Heart right ventricle (tissue), 16 donors: ENCODE measurements at regions not wholly inside any gene's neighbourhood (a gene's known extent, or its start where the extent isn't known, plus 50 kb on each side); places are given as distances from the start of the nearest gene placed in this dataset.
"Not testable (repeated sequence)": the region's sequence is repeated elsewhere in the genome, so short reads cannot be mapped to it uniquely, and the experiment has no call there.

Source experiments
- ATAC-seq, 8 donors: fragments of 200-7000 bp; cut with Tn5 transposase; one replicate each; pipeline ENCODE4 v1.9.1; 2020; ENCODE audit warnings: mild to moderate bottlenecking in 8 of 8, moderate library complexity in 8 of 8, moderate number of reproducible peaks in 1 of 8
- DNase-seq, 2 donors: peaks; one replicate each; pipeline ENCODE4 v3.0.0-alpha.2; 2020
- H3K27ac ChIP-seq, 10 donors: fragments of 200-600 bp; sonication (generic) in 2 of 10; one replicate each; pipeline versions ENCODE4 v1.5.0 to v1.8.0; 2020 to 2022; ENCODE audit warnings: mild to moderate bottlenecking in 3 of 10
- H3K27me3 ChIP-seq, 7 donors: fragments of 200-600 bp; one replicate each; pipeline ENCODE4 v1.8.0; 2021 to 2022; ENCODE audit warnings: mild to moderate bottlenecking in 2 of 7
- H3K36me3 ChIP-seq, 9 donors: fragments of 200-600 bp; sonication (generic) in 1 of 9; one replicate each; pipeline versions ENCODE4 v1.5.0 to v1.8.0; 2020 to 2022; ENCODE audit warnings: mild to moderate bottlenecking in 2 of 9
- H3K4me1 ChIP-seq, 9 donors: fragments of 200-600 bp; sonication (generic) in 1 of 9; one replicate each; pipeline versions ENCODE4 v1.5.0 to v1.8.0; 2020 to 2022; ENCODE audit warnings: mild to moderate bottlenecking in 4 of 9
- H3K4me3 ChIP-seq, 10 donors: fragments of 200-600 bp; sonication (generic) in 2 of 10; one replicate each; pipeline versions ENCODE4 v1.5.0 to v1.8.0; 2020 to 2022; ENCODE audit warnings: mild to moderate bottlenecking in 7 of 10, moderate library complexity in 2 of 10
- H3K9me3 ChIP-seq, 11 donors: fragments of 200-600 bp in 10 of 11; sonication (generic) in 2 of 11; one replicate each; pipeline versions ENCODE4 v1.5.0 to v1.8.0; 2013 to 2022; ENCODE audit warnings: mild to moderate bottlenecking in 2 of 11, control low read depth in 1 of 11, moderate library complexity in 1 of 11
- CTCF ChIP-seq, 9 donors: fragments of 200-600 bp; sonication (generic) in 2 of 9; IDR thresholded peaks; one replicate each; pipeline versions ENCODE4 v1.5.0 to v1.8.0; 2021 to 2022; ENCODE audit warnings: antibody characterized with exemption in 9 of 9, mild to moderate bottlenecking in 5 of 9, moderate library complexity in 1 of 9
- WGBS, 2 donors: extraction: QIAGEN DNeasy Blood & Tissue Kit; methylation state at CpG; one replicate each; pipeline ENCODE4 v1.1.7; 2013; ENCODE audit warnings: inconsistent platforms in 1 of 2; 5-methylcytosine and 5-hydroxymethylcytosine counted together
- intact Hi-C, 10 donors: fragments of 100-400 bp; cut with DNase I; formaldehyde crosslinking; loops; one replicate each; pipeline versions ENCODE4 v1.11.1 to v1.14.2; 2022
- donor health status: Arrhythmogenic right ventricular cardiomyopathy.
- donor health status: ischemic (EF 13 %, LVEDD 7.1; RV severe dilation, severe dysfunction).
- donor health status: healthy with polysubstance abuse.
- donor health status: DM: no; HTN: yes; CAD: no.
- donor health status: DM: no; HTN: no; CAD: no.
- donor health status: ischemic (EF 25% LVEDD 6.9; RV normal size, moderate dysfunction).
- donor health status: ischemic (EF 25% LVEDD 5.7; RV mildly dilated, moderate dysfunction).
- donor health status: healthy.
- donor health status: DM: yes; HTN: yes; CAD: no.
- donor health status: Ischemic cardiomyopathy.
- donor health status: ischemic (EF 35%, LVEDD 5.7; RV mildly dilated, moderate dysfunction).
- donor health status: nonischemic (EF 11% LVEDD 7.7; RV severe dilation, severe dysfunction).
- donor health status: DM: yes; HTN: yes; CAD: no.
- donor health status: PGD.
- donor health status: ischemic (EF 29% LVEDD 5.4; RV normal size, mild dysfunction).
- donor health status: nonischemic (EF 23%, LVEDD 6.1; RV moderate dilation, normal function).

DNA sequence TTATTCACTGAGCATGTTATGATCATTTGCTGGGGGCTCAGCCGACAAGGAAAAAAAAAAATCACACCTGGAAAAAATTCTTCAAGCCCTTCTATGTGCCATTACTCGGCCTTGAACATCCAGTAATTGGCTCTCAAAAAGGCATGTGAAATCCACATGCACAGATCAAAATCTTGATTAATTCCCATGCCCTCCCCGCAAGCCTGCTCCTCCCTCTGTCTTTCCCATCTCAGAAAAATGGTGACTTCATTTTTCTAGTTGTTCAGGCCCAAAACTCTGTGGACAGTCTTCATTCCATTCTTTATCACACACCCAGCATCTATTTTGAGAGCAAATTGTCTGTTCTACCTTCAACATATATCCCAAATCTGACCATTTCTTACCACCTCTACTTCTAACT lies 91.2 kb upstream of the FRMD4A start:
- DNase-seq (no peak), ATAC-seq (no peak)
- no peaks in the 10 kb centered on the region for H3K9me3 ChIP-seq
- intact Hi-C loops = no loop called here
- H3K4me1 ChIP-seq = no peaks in the 10 kb centered on the region
- no peak overlapping the region for H3K27ac ChIP-seq
- no peak overlapping the region for H3K4me3 ChIP-seq
- peaks cover 0 to 4% (median 0%) of the 10 kb centered on the region in 7 donors for H3K27me3 ChIP-seq
- no peaks in the 10 kb centered on the region for H3K36me3 ChIP-seq
- TF ChIP-seq CTCF (IDR thresholded peaks at IDR 0.05) = no peak
- 70 to 92% methylated on average over 3 of the region's 3 CpGs for WGBS, 2 donors

DNA sequence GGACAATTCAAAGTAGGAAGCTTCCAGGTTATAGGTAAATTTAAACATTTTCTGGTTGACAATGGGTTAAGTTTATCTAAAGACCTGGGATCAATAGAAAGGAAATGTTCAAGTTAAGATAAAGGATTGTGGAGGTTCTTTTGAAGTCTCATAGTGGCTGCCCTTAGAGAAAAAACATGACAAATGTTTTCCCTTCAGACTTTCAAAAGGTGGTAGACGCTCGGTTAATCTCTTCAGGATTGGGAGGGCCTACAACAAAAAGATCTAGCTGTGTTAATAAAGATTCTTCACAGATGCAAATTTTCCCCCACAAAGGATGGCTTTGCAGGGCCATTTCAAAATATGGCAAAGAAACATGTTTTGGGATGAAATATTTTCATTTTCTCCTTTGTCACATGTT lies 86.6 kb upstream of the FRMD4A start:
- 89 to 94% methylated on average over 2 of the region's 2 CpGs for WGBS, 2 donors
- intact Hi-C loops, H3K4me3 ChIP-seq, H3K9me3 ChIP-seq, H3K36me3 ChIP-seq, H3K4me1 ChIP-seq, DNase-seq, ATAC-seq, H3K27ac ChIP-seq, H3K27me3 ChIP-seq: not testable (repeated sequence)

DNA sequence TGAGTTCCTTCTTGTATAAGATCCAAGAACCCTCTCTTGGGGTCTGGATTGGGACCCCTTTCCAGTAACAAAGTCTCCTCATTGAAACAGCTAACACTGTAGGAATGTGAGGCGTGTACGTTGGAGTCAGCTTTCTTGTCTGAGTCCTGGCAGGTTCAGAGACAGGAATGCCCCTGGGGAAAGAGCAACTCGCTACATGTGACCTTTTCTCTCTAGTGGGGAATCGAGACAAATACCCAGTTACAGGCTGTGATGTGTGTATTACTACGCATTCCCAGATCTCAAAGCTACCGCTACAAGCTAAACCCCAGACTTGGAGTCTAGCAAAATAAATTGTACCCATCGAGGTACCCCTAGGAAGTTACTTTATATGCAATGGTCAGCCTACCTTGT lies 85.6 kb upstream of the FRMD4A start:
- 83 to 84% methylated on average over 7 of the region's 7 CpGs for WGBS, 2 donors
- Histone ChIP-seq H3K4me1 (no peaks in the 10 kb centered on the region), H3K27ac (no peak overlapping the region), H3K9me3 (no peaks in the 10 kb centered on the region), H3K27me3 (peaks cover 0 to 3% (median 0%) of the 10 kb centered on the region in 7 donors), H3K36me3 (no peaks in the 10 kb centered on the region), H3K4me3 (no peak overlapping the region)
- intact Hi-C loops = no loop called here
- no peak for TF ChIP-seq CTCF (IDR thresholded peaks at IDR 0.05)
- DNase-seq = no peak
- no peak for ATAC-seq

GRCh38 chr10:14415676-14416307 lies 85.1 kb upstream of the FRMD4A start:
- peaks cover 0 to 3% (median 0%) of the 10 kb centered on the region in 7 donors for H3K27me3 ChIP-seq
- no peaks in the 10 kb centered on the region for H3K36me3 ChIP-seq
- intact Hi-C loops = no loop called here
- no peak overlapping the region for H3K4me3 ChIP-seq
- H3K4me1 ChIP-seq = no peaks in the 10 kb centered on the region
- H3K9me3 ChIP-seq = no peaks in the 10 kb centered on the region
- TF ChIP-seq CTCF (IDR thresholded peaks at IDR 0.05) = no peak
- DNase-seq = no peak
- 70 to 84% methylated on average over 4 of the region's 4 CpGs for WGBS, 2 donors
- no peak overlapping the region for H3K27ac ChIP-seq
- ATAC-seq = no peak

- Histone ChIP-seq H3K4me1 (no peaks in the 10 kb centered on the region), H3K4me3 (no peak overlapping the region), H3K27ac (no peak overlapping the region), H3K27me3 (peaks cover 0 to 5% (median 0%) of the 10 kb centered on the region in 7 donors), H3K36me3 (no peaks in the 10 kb centered on the region), H3K9me3 (no peaks in the 10 kb centered on the region)
- intact Hi-C loops = no loop called here
- TF ChIP-seq CTCF (IDR thresholded peaks at IDR 0.05) = no peak
- WGBS, 2 donors = 76 to 90% methylated on average over 3 of the region's 3 CpGs
- DNase-seq = no peak
- ATAC-seq = no peak
Observed at GRCh38 chr10:14414901-14415300, 84.2 kb upstream of the FRMD4A start.
